ENCODE measurements at regions not wholly inside any gene's neighbourhood (a gene's known extent, or its start where the extent isn't known, plus 50 kb on each side); places are given as distances from the start of the nearest gene placed in this dataset.

- DNase-seq (ENCODE audit: low read depth), result no peak
- no peak for TF ChIP-seq CTCF (IDR thresholded peaks at IDR 0.05; ENCODE audit: low read length, missing control alignments)
- no peak overlapping the region for H3K4me3 ChIP-seq (replicated peaks; ENCODE audit: low read depth, low read length)
Measured at GRCh38 chr4:130855533-130855932, 1759.6 kb downstream of the C4orf33 start.

DNA sequence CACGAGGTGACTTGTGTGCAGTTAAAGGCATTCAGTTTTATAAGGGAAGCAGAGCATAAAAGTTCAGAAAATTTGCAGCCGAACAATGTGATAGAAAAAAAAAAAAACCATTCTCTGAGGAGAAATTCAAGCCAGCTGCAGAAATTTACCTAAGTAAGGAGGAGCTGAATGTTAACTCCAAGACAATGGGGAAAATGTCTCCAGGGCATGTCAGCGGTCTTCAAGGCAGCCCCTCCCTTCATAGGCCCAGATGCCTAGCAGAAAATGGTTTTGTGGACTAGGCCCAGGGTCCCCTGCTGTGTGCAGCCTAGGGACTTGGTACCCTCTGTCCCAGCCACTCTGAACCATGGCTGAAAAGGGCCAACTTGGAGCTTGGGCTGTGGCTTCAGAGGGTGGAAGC lies 1764.0 kb downstream of the C4orf33 start:
- no peak for TF ChIP-seq CTCF (IDR thresholded peaks at IDR 0.05; ENCODE audit: low read length, missing control alignments)
- H3K4me3 ChIP-seq (replicated peaks; ENCODE audit: low read depth, low read length), result no peak overlapping the region
- DNase-seq (ENCODE audit: low read depth), result no peak

DNA sequence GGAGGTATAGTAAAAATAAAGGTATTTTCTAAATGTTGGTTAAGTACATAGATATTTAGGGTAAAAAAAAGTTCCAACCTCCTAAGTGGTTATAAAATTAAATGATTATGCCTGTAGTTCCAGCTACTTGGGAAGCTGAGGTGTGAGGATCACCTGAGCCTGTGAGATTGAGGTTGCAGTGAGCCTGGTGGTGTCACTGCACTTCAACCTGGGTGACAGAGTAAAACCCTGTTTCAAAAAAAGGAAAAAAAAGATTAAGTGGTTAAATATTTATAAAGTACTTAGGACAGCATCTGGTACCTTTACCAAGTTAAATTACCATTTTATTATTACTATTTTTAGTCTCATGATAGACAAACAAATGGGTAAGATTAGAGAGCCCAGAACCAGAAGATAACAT lies 1801.0 kb downstream of the C4orf33 start:
- DNase-seq (ENCODE audit: low read depth), result no peak

GRCh38 chr4:130901321-130901720 lies 1805.4 kb downstream of the C4orf33 start:
- TF ChIP-seq CTCF (IDR thresholded peaks at IDR 0.05; ENCODE audit: low read length, missing control alignments), result no peak
- no peak overlapping the region for H3K4me3 ChIP-seq (replicated peaks; ENCODE audit: low read depth, low read length)
- DNase-seq (ENCODE audit: low read depth), result no peak

More for the DNA sequence above, 1801.0 kb downstream of the C4orf33 start:
- H3K4me3 ChIP-seq (replicated peaks; ENCODE audit: low read depth, low read length), result no peak overlapping the region
- no peak for TF ChIP-seq CTCF (IDR thresholded peaks at IDR 0.05; ENCODE audit: low read length, missing control alignments)

DNA sequence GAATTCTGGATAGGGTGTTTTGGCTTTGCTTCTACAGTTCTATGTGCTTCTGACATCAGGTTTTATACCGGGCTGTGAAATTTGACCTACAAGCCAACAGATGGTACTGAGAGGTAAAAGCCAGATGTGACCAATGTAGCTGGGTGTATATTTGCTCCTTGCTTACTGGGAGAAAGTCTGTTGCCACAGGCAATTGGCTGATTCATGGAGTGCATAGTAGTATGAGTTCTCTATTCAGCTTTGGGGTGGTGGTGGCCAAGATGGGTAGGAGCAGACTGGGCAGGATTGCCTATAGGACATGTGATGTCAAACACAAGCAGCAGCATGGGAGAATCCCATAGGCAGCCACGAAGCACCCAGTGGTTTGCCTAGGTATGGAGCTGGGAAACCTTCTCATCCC lies 1827.0 kb downstream of the C4orf33 start:
- TF ChIP-seq CTCF (IDR thresholded peaks at IDR 0.05; ENCODE audit: low read length, missing control alignments), result no peak
- no peak for DNase-seq (ENCODE audit: low read depth)
- H3K4me3 ChIP-seq (replicated peaks; ENCODE audit: low read depth, low read length), result no peak overlapping the region

GRCh38 chr4:130955520-130955919 lies 1859.6 kb downstream of the C4orf33 start:
- DNase-seq (ENCODE audit: low read depth), result no peak
- no peak overlapping the region for H3K4me3 ChIP-seq (replicated peaks; ENCODE audit: low read depth, low read length)
- no peak for TF ChIP-seq CTCF (IDR thresholded peaks at IDR 0.05; ENCODE audit: low read length, missing control alignments)

- TF ChIP-seq CTCF (IDR thresholded peaks at IDR 0.05; ENCODE audit: low read length, missing control alignments), result no peak
- DNase-seq (ENCODE audit: low read depth), result no peak
- H3K4me3 ChIP-seq (replicated peaks; ENCODE audit: low read depth, low read length), result no peak overlapping the region
Measured at GRCh38 chr4:130985371-130985770, 1889.4 kb downstream of the C4orf33 start.
